Activated T-cell treated with anti-CD3 and anti-CD28 coated beads, Interleukin-2, amount 50 U/mL, for 48 hours (primary cell): ENCODE measurements at regions not wholly inside any gene's neighbourhood (a gene's known extent, or its start where the extent isn't known, plus 50 kb on each side); places are given as distances from the start of the nearest gene placed in this dataset.
A peak's percentile ranks its signal among the peaks of the same experiment; 100 is the strongest.

ENCODE experiments used
- DNase-seq, 2 experiments: peaks; one replicate each; pipeline ENCODE4 v3.0.0-alpha.2; 2020

GRCh38 chrX:42616981-42617380 lies 161.0 kb downstream of the PPP1R2C start:
- DNase-seq: no peak

DNA sequence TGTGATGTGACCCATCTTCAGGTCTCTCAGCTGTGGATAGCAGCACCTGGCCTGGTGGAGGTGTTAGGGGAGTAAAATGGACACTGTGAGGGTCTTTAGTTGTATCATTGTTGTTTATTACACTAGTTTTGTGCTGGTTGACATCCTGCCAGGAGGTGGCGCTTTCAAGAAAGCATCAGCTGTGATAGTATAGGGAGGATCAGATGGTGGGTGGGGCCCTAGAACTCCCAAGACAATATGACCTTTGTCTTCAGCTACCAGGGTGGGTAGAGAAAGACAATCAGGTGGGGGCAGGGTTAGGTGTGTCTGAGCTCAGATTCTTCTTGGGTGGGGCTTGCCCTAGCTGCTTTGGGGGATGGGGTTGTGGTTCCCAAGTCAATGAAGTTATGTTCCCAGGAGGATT lies 162.8 kb downstream of the PPP1R2C start:
- peak; percentile 38 to 43 for DNase-seq

DNA sequence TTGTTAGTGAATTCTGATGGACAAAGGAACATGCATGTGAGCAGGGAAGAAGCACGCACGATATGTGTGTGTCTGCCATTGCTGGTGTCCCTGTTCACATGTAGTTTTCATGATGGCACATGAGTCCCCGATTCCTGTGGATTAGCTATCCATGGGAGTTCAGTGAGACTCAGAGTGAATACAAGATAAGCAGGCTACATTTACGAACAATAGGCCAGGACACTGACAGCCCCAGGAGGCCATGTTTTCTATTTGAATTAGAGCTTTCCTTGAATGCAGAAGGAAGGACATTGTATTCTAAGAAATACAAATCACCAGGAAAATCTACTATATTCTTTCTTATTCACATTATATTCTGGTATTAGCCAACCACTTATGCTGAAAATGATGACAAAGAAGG lies 171.4 kb downstream of the PPP1R2C start:
- DNase-seq: no peak

DNA sequence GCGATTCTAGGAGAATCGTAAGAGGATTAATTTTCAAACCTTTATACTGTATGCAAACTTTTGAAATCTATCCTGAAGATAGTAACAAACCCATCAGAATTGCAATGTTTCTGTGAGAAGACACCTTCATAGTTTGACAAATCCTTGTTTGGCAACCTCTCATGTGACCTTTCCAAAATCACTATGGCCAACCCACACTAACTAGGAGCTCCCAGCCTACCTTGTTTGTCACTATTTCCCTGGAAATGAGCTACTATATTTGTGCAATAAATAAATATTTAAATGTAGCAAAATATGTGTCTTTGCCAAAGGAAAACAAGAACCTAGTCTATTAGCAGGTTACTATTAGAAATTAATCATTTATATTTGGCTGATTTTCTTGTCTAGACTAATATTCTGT lies 173.7 kb downstream of the PPP1R2C start:
- DNase-seq: no peak

DNA sequence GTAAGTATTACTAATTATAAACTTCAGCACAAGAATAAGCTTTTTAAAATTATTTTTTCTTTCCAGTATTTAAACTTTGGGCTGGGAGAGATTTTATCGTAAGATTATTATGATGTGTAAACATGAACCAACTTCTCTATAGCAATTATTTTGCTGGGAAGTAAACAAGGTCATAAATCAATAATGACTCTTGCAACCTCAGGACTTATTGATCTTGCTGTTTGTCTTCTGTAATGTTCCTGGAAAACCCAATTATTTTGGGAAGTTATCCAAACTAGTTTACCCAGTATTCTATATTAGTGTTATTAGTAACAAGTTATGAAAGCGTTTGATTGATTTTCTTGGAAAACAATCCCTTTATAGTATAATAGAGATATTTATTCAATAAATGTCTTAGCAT lies 174.9 kb downstream of the PPP1R2C start:
- no peak for DNase-seq

GRCh38 chrX:42602566-42602965 lies 175.4 kb downstream of the PPP1R2C start:
- DNase-seq: no peak

DNA sequence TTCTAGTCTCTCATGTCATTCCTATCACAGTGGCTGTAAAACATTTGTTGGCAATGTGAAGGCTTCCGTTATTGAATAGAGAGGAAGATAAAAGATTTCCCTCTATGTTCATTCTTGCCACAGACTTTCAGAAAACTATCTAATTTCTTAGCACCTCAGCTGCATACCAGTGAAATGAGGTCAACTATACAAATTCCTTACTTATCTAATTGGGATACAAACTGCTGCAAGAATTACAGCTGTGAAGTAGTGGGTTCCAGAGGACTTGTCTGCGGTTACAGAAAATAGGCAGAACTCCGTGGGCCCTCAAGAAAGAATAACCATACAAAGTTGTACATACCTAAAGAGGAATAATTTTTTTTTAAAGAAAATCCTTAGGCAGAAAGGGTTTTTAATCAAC lies 175.8 kb downstream of the PPP1R2C start:
- no peak for DNase-seq

DNA sequence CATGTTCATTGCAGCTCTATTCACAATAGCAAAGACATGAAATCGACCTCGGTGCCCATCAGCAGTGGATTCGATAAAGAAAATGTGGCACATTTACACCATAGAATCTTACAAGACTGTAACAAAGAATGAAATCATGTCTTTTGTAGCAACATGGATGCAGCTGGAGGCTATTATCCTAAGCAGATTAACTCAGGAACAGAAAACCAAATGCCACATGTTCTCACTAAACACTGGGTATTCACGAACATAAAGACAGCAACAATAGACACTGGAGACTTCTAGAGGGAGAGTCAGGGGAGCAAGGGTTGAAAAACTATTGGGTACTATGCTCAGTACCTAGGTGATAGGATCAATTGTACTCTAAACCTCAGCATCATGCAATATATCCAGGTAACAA lies 180.5 kb downstream of the PPP1R2C start:
- DNase-seq: no peak

- DNase-seq: no peak
Observed at GRCh38 chrX:42585842-42586621, 191.9 kb downstream of the PPP1R2C start.

DNA sequence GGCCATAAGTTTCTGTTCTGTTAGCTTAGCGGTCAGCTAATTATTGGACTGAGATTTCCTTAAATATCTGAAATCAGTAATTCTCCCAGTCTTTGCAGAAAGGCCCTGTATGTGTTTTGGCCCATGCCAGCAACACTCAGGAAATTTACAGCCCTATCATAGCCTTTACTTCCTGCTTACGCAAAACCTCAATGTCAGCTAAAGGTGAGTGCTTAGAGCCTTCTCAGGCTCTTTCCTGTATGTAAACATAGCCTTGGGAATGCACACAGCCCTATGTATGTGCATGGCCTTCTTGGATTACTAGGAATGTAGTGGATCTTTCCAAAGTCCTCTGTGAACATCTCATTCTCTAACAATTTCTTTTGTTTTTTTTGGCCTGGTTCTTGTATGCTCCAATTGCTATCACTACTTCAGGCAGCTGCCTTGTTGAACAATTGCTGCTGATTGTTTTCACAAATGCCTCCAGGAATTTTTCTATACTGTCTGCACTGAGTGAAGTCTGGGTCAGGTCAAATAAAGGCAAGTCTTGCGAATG lies 200.0 kb downstream of the PPP1R2C start:
- DNase-seq: no peak

DNA sequence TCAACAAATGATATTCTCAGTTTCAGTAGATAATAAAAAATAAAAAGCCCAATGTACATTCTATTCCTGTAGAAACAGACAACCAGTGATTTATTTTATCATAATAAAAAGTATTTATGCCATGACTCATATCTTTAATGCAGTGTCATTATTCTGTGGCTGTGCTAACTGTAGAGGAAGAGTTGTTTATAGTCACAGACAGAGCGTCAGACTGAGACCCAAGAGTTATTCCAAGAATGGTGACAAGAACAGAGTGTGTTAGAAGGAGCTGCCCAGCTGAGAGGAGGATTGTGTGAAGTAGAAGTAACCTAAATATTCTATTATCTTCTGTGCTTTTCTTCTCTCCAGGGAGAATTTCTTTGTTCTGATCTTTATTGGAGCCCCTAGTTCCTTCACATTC lies 210.7 kb downstream of the PPP1R2C start:
- no peak for DNase-seq

DNA sequence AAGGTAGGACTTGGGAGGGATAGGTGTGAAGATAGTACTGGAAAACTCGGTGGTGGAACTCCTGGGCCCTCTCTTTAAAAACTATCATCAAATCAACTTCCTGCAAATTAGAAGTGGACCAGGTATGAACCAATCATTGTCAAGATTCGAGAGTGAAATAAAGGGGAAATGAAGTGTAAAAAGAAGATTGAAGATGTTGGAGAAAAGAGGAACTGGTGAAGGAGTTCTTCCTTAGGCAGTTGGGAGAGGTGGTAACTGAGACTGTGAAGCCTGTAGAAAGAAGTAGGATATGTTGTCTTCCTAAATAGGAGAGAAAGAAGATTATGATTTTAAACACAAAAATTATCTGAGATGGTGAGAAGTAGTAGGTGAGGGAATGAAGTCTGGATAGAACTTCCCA lies 212.2 kb downstream of the PPP1R2C start:
- no peak for DNase-seq

GRCh38 chrX:42546800-42547199 lies 231.2 kb downstream of the PPP1R2C start:
- DNase-seq: no peak

GRCh38 chrX:42544883-42545282 lies 233.1 kb downstream of the PPP1R2C start:
- no peak for DNase-seq

GRCh38 chrX:42541554-42541953 lies 236.4 kb downstream of the PPP1R2C start:
- DNase-seq: no peak

DNA sequence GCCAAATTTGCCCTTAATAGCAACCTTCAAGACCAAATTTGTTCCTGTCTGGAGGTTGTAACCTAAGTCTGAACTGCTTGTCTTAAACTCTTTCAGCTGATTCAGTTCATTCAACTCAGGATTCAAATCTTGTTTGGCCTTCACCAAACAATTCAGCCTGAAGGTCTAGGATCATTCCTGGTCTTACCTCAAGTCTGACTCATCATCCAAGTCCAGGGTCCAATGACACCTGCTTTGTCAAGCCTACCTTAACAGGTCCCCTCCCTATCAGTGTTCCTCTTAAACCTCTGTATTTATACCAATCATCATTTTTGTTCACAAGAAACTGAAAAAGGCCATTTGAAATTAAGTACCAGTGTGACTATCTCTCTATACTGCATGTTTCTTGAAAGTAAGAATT lies 237.8 kb downstream of the PPP1R2C start:
- DNase-seq: no peak

GRCh38 chrX:42538405-42538804 lies 239.6 kb downstream of the PPP1R2C start:
- no peak for DNase-seq

DNA sequence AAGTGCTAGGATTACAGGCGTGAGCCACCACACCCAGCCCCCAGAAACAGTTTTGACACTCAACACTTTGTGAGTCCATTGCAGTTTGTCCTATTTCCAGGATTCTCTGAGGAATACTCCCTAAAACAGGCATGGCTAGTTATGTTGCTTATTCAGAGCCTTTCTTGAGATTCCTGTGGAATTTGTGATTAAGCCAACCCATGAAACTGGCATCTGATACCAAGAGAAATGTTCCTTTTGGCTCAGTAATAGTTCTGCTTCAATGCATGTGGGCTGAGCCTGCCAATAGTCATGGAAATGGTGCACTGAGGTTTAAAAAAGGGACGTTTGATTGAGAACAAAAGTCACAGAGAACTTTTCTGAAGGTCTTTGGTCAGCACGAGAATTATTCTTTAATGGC lies 241.7 kb downstream of the PPP1R2C start:
- DNase-seq: no peak

DNA sequence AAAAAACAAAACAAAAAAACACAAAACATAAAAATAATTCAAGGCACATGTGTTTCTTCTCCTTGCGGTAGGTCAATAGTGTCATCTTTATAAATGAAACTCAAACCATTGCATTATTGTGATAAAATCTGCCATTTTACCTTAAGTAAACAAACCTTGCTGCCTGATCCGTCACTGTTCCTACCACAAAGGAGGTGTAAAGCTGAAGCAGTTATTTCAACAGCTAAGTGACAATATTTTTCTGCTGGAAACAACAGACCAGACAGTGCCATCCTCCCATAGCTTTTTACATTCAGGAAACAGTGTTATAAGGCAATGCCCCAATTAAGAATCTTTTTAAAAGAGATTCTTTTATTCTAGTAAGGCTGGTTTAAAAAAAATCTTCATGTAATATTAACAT lies 242.7 kb downstream of the PPP1R2C start:
- no peak for DNase-seq

DNA sequence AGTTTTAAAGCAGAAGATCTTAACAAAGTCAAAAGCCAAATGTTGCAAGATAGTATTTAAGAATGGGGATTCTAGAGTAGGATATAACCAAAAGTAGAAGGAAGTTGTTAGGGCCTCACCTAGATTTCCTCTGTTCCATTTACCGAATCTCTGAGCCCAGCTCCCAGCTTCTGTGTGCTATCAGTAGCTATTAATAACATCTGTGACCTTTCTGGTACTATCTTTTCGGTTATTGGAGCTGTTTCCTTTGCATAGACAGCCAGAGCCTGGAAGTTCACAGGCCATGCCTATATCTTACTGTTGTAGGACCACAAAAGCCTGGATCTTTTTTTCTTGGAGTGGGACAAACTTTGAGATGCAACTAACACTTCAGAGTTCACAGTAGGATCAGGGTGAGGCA lies 244.2 kb downstream of the PPP1R2C start:
- DNase-seq: no peak

- DNase-seq: no peak
Observed at GRCh38 chrX:42531441-42531840, 246.5 kb downstream of the PPP1R2C start.

DNA sequence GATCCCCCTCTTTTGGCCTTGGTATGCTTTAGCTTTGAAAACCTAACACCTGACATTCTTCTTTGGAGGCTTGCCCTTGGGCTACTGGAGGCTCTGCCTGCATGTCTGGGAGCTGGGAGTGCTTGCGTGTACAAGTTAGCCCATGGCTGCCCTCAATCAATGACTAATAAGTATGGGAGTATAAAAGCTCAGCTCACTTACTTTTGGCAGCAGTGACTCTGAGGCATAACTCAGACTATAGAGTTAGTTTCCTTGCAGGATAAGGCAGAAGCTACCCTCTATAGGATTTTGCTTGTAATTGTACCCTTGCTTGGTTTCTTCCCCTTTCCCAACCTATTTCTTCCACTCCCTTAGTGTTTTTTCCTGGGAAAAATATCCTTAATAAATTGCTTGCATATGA lies 247.9 kb downstream of the PPP1R2C start:
- no peak for DNase-seq

GRCh38 chrX:42524379-42524778 lies 253.6 kb downstream of the PPP1R2C start:
- DNase-seq: no peak

GRCh38 chrX:42519666-42520231 lies 258.2 kb downstream of the PPP1R2C start:
- no peak for DNase-seq

GRCh38 chrX:42515939-42516338 lies 262.0 kb downstream of the PPP1R2C start:
- no peak for DNase-seq
